HG02798 (cell line): ENCODE measurements at regions not wholly inside any gene's neighbourhood (a gene's known extent, or its start where the extent isn't known, plus 50 kb on each side); places are given as distances from the start of the nearest gene placed in this dataset.

Experiments used
- ATAC-seq: cut with Tn5 transposase; IDR thresholded peaks from one replicate; pipeline ENCODE4 v1.9.1; 2021; ENCODE audit warnings: mild to moderate bottlenecking; ENCODE audit not compliant: unreplicated experiment, poor library complexity

DNA sequence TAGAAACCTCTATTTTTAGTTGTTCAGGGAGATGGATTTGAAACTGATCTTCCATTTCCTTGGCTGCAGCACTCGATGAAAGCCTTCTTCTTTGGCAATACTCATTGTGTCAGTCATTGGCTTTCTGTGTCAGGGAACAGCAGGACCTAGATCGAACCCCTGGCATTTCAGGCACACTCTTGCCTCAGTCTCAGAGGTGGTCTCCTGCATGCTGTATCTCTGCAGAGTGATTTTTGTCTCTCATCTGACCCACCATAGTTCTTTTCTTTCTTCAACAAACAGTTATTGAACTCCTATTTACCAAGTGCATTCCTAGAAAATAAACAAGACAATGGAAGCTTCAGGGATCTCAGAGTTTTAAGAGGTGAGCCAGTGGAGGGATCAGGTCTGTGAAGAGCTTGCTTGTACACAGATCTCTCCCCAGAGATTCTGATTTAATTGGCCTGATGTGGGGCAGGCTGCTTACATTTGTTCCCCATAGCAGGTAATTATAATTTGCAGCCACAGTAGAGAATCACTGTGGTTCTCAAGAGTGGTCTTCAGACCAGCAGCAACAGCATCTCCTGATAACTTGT lies 473.1 kb upstream of the TCF4 start:
- ATAC-seq: no peak

GRCh38 chr18:56052202-56052601 lies 464.2 kb upstream of the TCF4 start:
- ATAC-seq: no peak

GRCh38 chr18:56044239-56044638 lies 456.2 kb upstream of the TCF4 start:
- ATAC-seq: no peak

GRCh38 chr18:56043641-56044061 lies 455.7 kb upstream of the TCF4 start:
- no peak for ATAC-seq

- no peak for ATAC-seq
Observed at GRCh38 chr18:56042915-56043536, 455.0 kb upstream of the TCF4 start.

DNA sequence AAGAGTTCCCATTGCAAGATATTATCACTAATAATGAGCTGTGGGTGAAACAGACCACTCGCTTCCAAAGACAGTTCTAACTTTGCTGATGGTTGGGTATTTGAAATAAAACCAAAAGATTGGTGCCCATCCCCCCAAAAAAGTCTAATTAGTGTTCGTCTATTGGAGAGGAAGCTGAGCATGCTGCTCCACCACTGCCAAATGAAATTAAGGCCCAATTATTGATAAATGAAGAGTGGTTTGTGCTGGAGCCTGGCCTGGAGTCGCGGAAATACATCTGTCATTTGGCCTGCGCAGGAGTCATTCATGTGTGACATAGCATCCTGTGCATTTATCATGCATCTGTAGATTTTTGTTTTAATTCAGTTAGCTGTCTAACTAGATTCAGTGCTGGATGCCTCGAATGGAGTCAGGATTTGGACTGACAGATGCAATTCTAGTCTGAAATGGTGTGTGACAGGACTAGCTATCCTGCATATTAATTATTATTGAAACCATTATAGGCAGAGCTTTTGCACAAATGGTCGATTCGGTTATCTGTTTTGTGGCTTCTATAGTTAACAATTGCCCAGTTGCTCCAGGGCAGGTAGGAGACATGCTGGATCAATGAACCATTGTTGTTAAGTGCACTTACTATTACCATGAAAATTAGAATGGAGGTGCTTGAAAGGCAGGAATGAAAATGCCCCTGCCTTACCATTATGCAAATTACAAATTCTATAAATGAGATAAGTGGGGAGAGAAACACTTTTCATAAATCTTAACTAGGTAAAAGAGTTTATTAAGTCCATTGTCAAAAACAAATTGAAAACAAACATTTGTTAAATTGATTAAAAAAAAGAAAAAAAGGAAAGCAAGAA lies 450.4 kb upstream of the TCF4 start:
- ATAC-seq: no peak

GRCh38 chr18:56036741-56037140 lies 448.7 kb upstream of the TCF4 start:
- no peak for ATAC-seq

GRCh38 chr18:56035546-56035945 lies 447.6 kb upstream of the TCF4 start:
- no peak for ATAC-seq

GRCh38 chr18:56034949-56035348 lies 447.0 kb upstream of the TCF4 start:
- no peak for ATAC-seq

GRCh38 chr18:56030060-56030459 lies 442.1 kb upstream of the TCF4 start:
- no peak for ATAC-seq

GRCh38 chr18:56028514-56028913 lies 440.5 kb upstream of the TCF4 start:
- ATAC-seq: no peak

DNA sequence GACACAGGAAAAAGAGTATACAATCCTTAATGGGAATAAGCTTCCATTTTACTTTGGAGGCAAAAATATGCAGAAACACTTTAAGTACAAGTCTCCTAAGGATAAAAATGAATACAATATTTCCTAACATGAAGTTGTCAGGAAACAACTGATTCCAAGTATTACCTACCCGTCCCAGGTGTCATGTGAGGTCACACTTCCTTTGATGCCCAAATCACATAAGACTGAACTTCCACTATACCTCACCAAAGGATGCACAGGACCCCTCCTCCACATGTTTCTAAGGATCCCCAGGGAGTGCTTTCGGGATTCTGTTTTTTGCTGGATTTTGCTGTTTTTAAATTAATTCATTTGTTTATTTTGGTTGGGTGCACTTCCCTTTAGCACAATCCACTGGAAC lies 438.5 kb upstream of the TCF4 start:
- ATAC-seq: no peak

DNA sequence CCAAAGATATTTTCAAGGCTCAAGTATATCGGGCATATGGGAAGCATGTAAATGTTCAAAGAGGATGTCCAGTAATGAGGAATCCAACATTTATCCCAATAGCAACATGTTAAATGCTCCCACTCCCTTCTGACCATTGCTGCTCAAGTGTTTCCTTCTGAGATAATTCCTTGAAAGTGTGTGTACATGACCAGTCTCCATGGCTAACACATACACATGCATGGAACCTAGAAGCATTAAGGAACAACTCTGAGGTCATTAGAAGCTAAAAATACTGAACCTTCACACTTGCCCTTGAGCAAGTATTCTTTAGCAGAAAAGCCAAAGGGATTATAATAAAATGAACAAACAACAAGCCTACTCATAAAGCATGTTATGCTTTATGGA lies 433.8 kb upstream of the TCF4 start:
- no peak for ATAC-seq

- no peak for ATAC-seq
Observed at GRCh38 chr18:56021136-56021808, 433.3 kb upstream of the TCF4 start.

- no peak for ATAC-seq
Observed at GRCh38 chr18:56019908-56020307, 431.9 kb upstream of the TCF4 start.

- no peak for ATAC-seq
Observed at GRCh38 chr18:56019156-56019555, 431.2 kb upstream of the TCF4 start.

DNA sequence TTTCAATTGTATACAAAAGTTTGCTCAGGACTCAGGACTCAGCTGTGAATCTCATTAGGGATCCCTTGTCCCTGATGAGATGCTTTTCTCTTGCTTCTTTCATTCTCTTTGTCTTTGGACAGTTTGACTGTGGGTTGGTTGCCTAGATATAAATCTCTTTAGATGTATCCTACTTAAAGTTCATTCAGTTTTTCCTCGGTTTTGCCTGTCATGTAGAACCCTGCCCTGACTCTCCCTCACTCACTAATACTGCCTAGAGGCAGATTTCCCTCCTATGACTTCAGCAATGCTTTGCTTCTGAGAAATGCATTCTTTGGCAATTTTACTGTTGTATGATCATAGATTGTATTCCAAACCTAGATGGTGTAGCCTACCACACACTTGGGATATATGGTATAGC lies 421.4 kb upstream of the TCF4 start:
- no peak for ATAC-seq

GRCh38 chr18:56003720-56004088 lies 415.7 kb upstream of the TCF4 start:
- no peak for ATAC-seq

DNA sequence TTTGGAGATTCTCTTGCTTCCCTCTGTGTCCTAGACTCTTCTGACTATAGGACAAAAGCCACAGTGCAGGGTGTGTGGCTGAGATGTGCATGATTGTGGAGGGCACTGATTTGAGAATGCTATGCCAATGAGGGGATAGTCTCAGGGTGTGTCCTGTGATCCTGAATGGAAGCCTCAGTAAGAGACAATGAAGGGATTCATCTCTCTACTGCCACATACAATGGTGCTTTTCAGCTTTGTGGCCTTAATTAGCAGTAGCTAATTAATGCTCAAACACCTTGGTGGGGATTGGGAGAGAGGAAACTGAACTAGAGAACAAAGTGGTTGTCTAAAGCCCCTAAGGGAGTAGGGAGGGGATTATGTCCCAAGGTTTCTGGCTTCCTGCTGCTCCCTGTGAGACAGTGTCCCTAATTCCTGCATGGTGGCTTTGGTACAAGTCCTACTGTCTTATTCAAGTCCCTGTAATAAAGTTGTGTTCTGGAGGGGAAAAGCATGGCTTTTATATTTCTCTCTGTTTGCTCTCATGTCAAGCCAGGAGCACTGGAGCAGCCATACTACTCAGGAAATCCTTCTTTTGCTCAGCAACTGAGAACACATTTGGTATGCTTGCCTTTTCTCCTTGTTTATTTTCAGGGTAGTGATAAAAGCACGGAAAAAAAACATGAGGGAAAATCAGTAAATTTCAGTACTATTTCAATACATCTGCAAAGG lies 415.2 kb upstream of the TCF4 start:
- no peak for ATAC-seq

- no peak for ATAC-seq
Observed at GRCh38 chr18:56001576-56001975, 413.6 kb upstream of the TCF4 start.

- ATAC-seq: no peak
Observed at GRCh38 chr18:56000041-56000440, 412.0 kb upstream of the TCF4 start.
